GM21717 (cell line): ENCODE measurements at regions not wholly inside any gene's neighbourhood (a gene's known extent, or its start where the extent isn't known, plus 50 kb on each side); places are given as distances from the start of the nearest gene placed in this dataset.

Experiments used
- ATAC-seq: cut with Tn5 transposase; IDR thresholded peaks from one replicate; pipeline ENCODE4 v1.9.1; 2021; ENCODE audit warnings: mild to moderate bottlenecking, moderate library complexity; ENCODE audit not compliant: unreplicated experiment

- ATAC-seq = peak; percentile 53
These were observed 116.6 kb upstream of the HIVEP3 start for GRCh38 chr1:42035205-42035829.

- no peak for ATAC-seq
These were observed 115.7 kb upstream of the HIVEP3 start for GRCh38 chr1:42034426-42034825.

GRCh38 chr1:42033629-42034028, 114.9 kb upstream of the HIVEP3 start:
- ATAC-seq = no peak

- ATAC-seq = no peak
These were observed 99.0 kb upstream of the HIVEP3 start for GRCh38 chr1:42017730-42018129.

GRCh38 chr1:42017259-42017658, 98.5 kb upstream of the HIVEP3 start:
- ATAC-seq = no peak

GRCh38 chr1:42014823-42015222, 96.1 kb upstream of the HIVEP3 start:
- ATAC-seq = no peak

GRCh38 chr1:42013881-42014470, 95.3 kb upstream of the HIVEP3 start:
- ATAC-seq = no peak

GRCh38 chr1:42012852-42013251, 94.1 kb upstream of the HIVEP3 start:
- no peak for ATAC-seq

- ATAC-seq = no peak
These were observed 91.7 kb upstream of the HIVEP3 start for GRCh38 chr1:42010381-42010780.

GRCh38 chr1:42008264-42008663, 89.5 kb upstream of the HIVEP3 start:
- no peak for ATAC-seq

- ATAC-seq = no peak
These were observed 88.1 kb upstream of the HIVEP3 start for GRCh38 chr1:42006836-42007235.

- no peak for ATAC-seq
These were observed 87.4 kb upstream of the HIVEP3 start for GRCh38 chr1:42006093-42006492.

- ATAC-seq = no peak
These were observed 86.8 kb upstream of the HIVEP3 start for GRCh38 chr1:42005530-42005929.

GRCh38 chr1:42004860-42005259, 86.1 kb upstream of the HIVEP3 start:
- ATAC-seq = no peak

- ATAC-seq = no peak
These were observed 85.6 kb upstream of the HIVEP3 start for GRCh38 chr1:42004322-42004721.

- ATAC-seq = no peak
These were observed 84.7 kb upstream of the HIVEP3 start for GRCh38 chr1:42003433-42003832.

GRCh38 chr1:42002220-42002619, 83.5 kb upstream of the HIVEP3 start:
- no peak for ATAC-seq

GRCh38 chr1:42000766-42001165, 82.0 kb upstream of the HIVEP3 start:
- ATAC-seq = no peak

GRCh38 chr1:41999884-42000283, 81.2 kb upstream of the HIVEP3 start:
- ATAC-seq = no peak

GRCh38 chr1:41998250-41998649, 79.5 kb upstream of the HIVEP3 start:
- ATAC-seq = no peak

- no peak for ATAC-seq
These were observed 78.4 kb upstream of the HIVEP3 start for GRCh38 chr1:41997153-41997552.

- no peak for ATAC-seq
These were observed 76.9 kb upstream of the HIVEP3 start for GRCh38 chr1:41995441-41996130.
